ENCODE measurements at regions not wholly inside any gene's neighbourhood (a gene's known extent, or its start where the extent isn't known, plus 50 kb on each side); places are given as distances from the start of the nearest gene placed in this dataset.

DNA sequence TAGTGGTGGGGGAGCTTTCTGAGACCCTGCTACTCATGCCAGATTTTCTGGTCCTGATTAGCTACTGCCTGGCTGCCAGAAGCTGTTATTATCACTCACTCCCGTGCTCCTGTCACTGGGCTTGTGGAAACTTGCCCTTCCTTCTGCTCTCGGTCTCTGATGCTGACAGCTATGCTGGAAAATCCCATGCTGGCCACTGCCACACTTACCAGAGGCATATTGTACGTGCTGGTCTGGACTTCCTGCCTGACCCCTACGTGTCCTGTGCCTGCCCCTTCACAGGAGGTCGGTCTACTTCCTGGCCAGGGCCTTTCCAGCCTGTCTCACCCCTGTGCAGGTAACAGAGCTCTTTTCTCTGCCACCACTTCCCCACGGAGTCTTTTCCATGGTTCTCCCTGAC, 149.4 kb upstream of the PLEKHG7 start:
- DNase-seq, result no peak

DNA sequence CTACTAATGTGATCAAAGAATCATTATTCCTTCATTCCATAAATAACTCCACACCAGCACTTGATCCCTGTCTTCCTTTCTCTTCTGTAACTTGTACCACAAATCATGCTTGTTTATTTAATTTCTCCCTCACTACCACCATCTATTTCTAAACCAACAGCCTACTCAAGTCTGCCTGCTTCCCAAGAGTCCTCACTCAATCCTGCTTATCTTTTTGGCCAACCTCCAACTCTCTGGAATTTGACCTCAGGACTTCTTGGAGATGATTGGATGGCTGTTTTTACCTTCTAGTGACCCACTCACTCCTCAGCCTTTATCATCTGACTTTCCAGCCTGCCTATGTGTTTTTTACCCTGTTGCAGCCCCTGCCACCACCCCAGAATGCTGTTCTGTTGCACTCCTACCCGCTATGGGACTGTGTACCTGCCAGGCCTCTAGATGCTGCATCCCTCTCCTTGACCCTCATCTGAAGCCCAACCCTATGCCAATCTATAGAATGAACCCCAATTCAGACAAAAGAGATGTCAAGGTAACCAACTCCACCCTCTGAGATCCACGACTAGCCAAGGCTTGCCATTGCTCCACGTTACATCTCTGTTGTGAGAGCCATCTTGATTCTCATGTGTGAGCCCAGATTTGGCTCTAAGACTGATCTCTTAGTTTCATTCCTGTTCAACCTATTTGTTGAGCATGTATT, 150.2 kb upstream of the PLEKHG7 start:
- no peak for DNase-seq

DNA sequence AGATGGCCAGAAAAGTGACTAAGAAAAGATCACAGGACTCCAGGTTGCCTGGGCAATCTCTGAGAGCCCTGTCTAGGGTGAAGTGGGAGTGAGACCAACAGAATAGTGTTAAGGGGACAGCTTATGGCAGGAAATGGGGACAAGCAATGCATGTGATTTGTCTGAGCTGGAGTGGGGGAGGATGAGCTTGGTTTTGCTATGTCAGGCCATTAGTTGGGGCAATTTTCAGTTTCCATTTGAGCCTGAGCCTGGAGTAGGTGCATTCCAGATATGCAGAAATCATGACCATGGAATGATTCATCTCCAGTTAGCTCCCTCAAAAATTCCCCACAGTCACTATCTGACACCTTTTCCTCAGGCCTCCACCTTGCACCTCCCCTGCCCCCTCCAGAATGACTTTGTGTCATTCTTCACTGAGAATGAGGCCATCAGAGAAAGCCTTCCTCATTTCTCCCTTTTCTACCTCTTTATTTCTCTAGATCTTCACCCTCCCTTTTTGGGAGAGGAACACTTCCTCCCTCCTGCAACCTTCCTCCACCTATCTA, 150.9 kb upstream of the PLEKHG7 start:
- DNase-seq, result no peak

DNA sequence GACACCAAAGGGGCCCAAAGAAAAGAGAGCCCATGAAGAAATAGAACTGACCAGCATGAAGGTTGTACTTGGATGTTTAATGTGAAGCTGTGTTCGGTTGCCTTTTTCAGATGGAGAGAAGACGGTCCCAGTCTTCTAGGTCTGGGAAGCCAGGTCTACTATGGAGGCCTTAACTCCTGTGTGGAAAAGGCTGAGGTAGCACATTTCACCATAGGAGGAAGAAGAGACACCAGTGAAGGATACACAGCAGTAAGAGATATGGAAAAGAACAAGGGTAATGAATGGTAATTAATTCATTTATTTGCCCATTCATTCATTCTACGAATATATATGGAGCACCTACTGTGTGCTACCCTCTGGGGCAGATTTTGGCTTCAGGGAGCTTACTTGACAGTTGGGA, 151.6 kb upstream of the PLEKHG7 start:
- DNase-seq, result no peak

DNA sequence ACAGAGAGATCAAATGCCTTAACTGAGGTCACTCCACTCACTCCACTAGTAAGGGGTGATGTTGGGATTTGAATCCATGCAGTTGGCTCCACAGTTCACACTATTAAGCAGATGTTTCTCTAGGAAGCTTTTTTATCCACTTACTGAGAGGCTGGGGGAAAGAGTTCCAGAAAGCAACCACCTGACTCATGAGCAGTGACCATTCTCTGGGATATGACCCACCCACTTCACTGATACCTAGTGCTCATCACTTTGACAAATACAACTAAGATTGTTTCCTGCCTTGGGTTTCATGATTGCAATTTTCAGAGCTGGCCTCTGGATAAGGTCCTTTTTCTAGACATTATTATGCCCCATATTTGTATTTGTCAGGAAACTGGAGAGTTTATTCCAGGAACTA, 152.1 kb upstream of the PLEKHG7 start:
- no peak for DNase-seq

DNA sequence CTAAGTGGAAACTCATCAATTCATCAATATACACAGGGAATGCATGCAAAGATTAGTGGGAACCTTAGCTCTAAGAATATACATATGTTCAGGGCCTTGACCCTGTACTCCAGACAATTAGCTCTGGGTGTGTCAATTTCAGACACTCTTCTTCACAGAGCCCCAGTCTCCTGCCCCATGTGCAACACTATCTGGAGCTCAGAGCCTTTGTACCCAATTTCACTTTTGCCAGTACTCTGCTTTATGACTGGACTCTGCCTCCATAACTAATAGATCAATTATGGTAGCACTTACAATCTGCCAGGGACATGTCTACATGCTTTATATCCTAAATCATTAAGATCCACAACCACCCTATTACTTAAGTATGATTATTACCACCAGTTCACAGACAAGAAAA, 152.5 kb upstream of the PLEKHG7 start:
- DNase-seq, result no peak

DNA sequence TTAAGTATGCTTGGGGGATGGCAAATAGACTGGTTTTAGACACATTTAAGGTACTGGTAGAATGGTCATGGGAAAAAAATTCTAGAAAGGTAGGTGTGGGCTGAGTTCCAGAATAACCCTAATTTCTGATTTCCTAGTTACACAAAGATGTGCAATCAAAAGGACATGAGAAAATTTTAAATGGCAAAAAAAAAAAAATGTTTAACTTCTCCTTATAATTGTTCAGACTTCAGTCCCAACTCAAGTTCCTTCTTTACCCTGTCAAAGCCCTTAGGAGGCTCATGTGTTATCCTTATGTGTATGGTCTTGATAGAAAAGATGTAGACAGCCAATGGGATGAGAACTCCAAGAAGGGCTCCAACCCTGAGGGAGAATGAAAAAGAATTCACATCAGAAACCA, 153.3 kb upstream of the PLEKHG7 start:
- no peak for DNase-seq

DNA sequence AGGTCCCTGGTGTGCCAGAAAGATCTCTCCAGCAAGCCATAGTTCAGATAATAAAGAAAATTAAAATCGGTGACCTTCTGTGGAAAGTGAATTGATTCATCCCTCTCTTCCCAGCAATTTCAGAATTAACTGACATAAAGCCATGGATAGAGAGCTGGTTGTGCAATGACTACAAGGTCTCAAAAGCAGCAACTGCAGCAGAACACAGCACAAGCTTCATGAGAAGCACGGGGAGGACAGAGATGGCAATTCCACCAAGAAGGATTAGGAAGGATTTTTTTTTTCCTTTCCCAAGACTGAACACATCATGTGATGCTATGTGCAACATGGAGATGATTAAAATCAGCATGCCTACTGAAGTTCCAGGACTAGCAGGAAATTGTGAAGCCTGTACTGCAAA, 154.9 kb upstream of the PLEKHG7 start:
- DNase-seq, result no peak

DNA sequence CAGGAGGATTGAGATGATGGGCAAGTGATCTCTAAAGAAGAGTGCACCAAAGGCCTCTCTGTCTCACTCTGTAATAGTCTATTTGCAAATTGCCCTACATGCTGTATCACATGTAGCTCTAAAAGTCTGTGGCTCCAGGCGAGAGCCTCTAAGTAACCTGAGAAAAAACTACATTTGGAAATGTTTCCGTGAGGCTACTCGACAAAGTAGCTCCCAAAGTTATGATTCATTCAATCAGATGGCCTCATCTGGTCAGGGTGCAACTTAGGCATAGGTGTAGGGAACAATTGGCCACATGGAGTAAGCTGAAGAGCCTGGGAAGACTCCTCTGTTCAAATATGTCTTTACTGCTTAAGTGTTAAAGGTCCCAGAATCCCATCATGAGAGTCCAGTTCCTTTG, 155.4 kb upstream of the PLEKHG7 start:
- DNase-seq, result no peak

DNA sequence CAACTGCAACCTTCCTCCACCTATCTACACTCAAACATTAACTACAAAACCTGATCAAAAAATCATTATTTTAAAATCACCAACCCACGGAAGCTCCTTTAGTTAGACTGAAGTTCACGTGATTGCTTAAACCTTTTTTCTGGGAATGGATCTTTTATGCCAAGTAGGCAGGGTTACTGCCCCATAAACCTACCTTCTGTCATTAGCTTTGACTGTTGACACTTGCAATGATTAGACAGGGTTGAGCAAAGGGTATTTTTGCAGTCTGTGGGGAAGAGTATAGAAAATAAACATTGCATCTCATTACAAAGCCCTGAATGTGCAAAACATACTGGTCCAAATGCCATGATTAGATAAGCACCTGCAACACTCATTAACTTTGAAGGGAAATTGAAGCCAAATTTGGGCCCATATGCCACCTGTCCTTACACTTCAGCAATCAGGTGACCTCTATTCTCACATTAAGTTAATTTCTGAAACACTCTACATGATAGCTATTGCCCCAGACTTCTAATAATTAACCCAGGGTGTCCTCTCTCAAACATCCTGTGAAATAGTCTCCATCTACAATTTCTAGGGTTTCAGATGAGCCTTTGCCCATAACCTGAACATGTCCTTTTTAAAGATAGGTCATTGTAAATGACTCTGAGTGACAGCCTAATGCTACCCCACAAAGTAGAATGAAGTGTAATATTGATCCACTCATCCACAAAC, 156.0 kb upstream of the PLEKHG7 start:
- no peak for DNase-seq

DNA sequence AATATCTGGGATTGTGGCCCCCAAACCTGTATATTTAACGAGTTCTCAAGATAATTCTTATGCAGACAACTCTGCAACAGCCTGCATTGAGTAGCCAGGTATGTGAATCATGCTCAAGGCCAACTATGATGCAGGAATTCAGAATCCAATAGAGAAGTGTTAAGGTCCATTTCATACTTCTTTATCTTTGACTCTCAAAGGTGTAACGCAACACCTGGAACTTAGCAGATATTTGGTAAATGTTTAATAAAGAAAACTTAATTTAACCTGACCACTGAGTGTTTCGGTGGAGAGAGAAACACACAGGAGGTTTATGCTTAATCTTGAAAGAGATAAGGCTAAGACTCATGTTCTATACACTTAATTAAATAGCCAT, 156.5 kb upstream of the PLEKHG7 start:
- DNase-seq, result no peak

DNA sequence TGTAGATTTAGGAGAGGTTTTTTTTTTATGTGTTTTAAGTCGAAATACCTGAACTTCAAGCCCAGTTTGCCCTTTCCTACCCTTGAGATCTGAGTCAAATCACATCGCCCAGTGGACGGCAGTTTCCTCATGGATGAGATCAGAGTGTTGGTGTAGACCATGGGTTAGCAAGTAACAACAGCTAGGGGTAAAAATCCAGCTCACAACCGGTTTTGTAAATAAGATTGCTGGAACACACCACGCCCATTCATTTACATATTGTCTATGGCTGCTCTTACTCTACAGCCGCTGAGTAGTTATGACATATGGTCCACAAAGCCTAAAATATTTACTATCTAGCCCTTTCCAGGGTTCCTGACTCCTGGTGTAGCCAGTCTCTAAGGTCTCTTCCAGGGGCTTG, 158.5 kb upstream of the PLEKHG7 start:
- no peak for DNase-seq

DNA sequence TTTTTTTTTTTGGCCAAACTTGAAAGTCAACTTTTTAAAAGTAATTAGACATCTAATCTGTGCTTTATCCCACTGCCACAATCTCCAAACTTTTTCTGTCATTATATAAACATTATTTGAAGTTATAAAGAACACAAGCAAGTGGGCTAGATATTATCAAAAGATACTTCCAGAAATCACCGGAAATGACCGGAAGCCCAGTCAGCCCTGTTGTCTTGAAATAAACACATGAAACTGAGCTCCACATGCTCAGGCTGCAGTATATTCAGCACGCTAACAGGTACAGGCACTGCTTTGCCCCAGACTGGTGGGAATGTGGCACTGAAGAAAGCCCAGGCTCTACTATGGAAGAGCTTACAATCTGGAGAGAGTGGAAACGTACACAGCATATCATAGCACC, 158.9 kb upstream of the PLEKHG7 start:
- no peak for DNase-seq

DNA sequence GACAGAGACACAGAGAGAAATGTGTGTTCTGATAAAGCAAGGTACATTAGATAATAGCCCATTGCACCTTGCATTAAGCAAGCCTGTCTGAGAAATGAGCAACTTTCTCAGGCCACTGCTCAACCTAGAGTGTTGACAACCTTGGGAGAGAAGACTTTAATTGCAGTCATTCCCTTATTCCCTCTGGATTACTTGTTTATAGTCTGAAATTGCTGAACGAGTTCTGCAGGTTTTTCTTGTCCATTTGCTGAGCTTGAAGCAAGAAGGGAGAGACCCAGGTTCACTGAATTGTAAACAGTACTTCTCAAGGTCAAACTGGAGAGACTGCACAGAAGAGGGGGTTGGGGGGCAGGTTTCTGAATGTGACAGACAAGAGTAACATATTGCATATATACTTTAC, 159.4 kb upstream of the PLEKHG7 start:
- peak; percentile 81 for DNase-seq

DNA sequence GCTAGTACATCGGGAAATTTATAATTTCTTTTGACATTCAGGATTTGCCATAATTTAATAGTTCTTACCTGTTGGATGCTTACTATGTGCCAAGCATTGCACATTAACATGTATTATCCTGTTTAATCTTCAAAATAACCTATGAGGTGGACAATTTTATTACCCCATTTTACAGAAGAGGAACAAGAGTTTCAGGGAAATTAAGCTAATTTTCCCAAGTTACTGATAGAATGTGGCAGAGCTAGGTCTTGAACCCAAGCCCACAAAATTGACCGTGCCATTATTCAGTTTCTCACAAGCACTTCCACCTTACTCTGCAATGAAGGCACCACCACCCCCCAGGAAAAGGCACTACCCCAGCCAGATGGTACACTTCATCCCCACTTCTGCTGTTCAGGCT, 161.1 kb upstream of the PLEKHG7 start:
- DNase-seq, result no peak

DNA sequence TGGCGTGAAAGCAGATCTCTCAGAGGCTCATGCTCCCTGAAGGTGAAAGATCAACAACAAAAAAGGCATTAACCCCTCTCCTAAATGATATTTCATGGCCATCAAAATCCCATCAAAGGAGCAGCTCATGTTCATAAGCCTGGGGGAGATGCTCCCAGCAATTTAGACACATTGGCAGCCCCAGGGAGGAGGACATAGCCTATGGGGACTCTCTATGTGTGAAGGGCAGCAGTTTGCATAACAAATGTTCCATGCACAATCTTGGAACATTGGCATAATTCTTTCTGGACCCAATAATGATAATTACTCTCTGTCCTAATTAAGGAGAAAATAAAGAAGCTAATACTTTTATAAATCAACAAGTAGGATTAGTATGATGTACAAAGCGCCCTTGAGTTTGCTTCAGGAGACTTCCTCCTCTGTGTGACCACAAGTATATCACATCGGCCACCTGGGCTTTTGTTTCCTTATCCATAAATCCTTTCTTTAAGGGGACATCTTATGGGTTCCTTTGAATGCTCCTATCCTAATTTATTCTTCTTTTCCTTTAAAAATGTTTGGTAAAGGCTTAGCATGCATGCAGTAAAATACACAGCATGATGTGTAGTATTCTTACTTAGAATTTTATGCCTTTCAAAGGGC, 161.9 kb upstream of the PLEKHG7 start:
- DNase-seq, result no peak

DNA sequence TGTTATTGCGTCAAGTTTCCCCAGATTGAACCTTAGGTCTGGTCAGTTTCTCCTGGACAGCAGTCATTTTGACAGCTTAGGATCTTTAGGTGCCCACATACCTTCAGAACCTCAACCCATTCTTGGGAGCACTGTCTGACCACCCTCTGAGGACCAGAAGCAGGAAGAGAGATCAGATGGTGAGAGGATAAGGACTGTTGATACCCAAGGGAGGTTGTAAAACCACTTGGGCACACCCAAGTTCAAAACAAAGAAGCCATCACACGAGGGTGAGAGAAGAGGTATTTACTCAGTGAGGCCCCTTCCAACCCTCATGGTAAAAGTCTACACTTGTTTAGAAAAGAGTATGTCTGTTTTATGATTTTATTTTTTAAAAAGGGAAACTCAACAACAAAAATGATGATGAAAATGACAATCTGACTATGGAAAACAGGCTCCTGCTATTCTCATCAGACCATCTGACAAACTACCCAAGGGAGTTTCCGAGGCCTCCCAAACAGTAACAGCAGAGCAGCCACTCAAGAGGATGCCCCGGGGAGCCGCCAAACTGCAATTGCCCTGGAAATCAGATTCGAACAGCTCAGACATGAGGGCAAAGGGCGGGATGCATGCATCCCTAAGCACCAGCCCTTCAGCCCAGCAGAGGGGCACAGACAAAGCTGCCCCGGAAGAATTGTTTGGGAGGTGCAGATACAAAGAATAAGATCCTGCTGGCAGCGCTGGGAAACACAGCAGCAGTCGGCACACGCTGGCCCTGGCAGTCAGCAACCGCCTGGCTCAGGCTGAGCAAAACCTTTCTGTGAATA, 162.6 kb upstream of the PLEKHG7 start:
- peak; percentile 54 for DNase-seq

DNA sequence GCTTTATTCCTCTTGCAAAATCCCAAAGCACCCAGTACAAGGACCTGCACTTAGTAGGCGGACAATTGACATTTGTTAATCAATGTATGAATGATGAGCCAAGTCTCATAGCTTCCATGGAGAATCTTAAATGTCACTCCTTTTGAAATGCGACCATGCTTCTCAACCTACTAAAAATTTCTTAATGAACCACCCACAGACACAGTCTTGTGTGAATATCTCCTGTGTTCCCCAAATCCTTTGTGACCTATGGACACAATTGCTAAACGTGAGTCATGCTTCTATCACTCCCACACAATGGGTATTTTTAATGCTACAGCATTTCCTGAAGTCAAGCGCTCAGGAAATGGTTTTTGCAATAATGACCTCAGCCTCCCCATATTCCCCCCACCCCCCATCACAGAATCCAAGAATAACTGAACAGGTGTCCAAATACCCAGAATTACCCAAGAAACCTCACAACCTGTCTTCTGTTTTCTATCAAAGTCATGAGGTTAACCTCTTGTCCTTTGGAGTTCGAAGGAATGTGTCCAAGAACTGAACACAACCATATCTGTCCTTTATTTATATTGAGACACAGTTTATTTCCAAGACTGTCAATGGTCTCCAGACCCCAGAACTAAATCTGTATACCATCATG, 163.6 kb upstream of the PLEKHG7 start:
- DNase-seq, result peak; percentile 62

DNA sequence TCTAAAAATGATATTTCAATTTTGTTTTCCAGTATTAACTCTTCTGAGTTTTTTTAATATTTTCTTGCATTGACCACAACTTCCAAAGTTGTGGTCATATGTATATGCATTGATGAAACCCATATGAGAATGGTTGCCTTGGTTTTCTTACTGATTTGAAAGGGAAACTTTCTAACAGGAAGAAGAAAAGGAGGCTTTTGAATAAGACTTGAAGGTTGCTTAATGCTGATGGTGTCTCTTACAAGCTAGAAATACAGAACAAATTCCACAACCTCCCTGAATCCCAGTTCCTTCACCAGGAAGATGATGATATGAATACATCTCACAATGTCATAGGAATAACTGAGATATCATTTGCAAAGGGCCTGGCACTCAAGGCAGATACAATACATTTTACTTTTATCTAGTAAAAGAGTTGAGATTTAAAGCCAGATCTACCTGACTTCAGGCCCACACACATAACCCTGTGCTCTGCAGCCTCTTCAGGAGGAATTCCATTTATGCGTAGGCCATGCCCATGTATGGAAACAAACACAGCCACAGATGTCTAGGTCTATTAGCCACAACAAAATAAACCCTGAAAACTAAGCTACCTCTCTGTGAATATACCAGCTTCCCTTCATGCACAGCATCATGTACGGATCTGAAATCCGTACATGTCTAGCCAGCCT, 165.4 kb upstream of the PLEKHG7 start:
- DNase-seq, result no peak

DNA sequence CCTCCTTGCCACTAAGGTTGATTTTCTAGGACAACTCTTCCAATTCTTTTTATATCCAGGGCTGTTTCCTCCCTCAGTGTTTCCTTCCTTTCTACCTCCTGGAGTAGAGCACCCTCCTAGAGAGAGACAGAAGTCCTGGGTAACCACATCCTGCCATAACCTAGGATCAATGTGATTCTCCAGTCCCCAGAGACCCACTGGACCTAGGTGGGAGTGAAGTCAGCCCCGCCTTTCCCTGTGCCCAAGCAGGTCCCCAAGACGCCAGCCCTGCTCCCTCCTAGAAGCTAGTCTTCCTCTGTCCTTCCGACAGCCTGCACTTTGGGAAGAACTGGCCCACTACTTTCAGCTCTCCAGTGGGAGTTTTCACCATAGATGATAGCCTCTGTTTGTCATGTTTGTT, 166.8 kb upstream of the PLEKHG7 start:
- DNase-seq, result no peak

DNA sequence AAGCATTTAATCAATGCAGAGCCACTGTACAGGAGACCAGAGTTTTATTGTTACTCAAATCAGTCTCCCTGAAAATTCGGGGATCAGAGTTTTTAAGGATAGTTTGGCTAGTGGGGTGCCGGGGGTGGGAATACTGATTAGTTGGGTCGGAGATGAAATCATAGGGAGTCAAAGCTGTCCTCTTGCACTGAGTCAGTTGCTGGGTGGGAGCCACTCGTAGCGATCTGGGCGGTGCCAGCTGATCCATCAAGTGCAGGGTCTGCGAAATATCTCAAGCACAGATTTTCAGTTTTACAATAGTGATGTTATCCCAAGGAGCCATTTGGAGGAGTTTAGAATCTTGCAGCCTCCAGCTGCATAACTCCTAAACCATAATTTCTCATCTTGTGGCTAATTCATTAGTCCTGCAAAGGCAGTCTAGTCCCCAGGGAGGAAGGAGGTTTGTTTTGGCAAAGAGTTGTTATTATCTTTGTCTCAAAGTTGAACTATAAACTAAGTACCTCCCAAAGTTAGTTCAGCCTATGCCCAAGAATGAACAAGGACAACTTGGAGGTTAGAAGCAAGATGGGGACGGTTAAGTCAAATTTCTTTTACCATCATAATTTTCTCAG, 169.4 kb upstream of the PLEKHG7 start:
- no peak for DNase-seq
